GM12875 (cell line): ENCODE measurements at regions not wholly inside any gene's neighbourhood (a gene's known extent, or its start where the extent isn't known, plus 50 kb on each side); places are given as distances from the start of the nearest gene placed in this dataset.

Experiments used
- H3K4me3 ChIP-seq: one replicate; pipeline ENCODE4 v1.5.1; 2011; ENCODE audit warnings: low read depth, low read length, control low read depth
- TF ChIP-seq, protein P1 (sequence below): IDR thresholded peaks from 2 replicates; pipeline ENCODE4 v1.5.1; 2011; ENCODE audit warnings: low read depth, mild to moderate bottlenecking, control low read depth, inconsistent platforms, low read length, moderate library complexity, borderline replicate concordance; ENCODE audit not compliant: insufficient read depth

DNA sequence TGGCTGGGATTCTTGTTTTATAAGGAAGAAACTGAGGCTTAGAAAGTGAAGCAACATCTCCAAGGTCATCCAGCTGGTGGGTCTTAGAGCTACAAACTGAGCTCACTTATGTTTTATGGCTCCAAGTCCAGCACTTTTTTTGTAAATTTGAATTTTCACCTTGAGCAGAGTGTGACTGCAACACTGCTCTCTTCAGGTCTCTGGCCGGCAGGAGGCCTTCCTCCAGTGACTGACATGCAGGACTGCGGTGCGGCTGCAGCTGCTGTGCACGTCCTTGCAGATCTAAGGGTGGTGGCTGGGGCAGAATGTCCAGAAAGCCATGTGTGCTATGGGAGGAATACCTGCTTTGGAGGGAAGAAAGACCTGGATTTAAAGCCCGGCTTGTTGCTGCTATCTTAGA lies 284.2 kb upstream of the POU3F1 start:
- H3K4me3 ChIP-seq: no peak overlapping the region
- TF ChIP-seq, protein P1, sequence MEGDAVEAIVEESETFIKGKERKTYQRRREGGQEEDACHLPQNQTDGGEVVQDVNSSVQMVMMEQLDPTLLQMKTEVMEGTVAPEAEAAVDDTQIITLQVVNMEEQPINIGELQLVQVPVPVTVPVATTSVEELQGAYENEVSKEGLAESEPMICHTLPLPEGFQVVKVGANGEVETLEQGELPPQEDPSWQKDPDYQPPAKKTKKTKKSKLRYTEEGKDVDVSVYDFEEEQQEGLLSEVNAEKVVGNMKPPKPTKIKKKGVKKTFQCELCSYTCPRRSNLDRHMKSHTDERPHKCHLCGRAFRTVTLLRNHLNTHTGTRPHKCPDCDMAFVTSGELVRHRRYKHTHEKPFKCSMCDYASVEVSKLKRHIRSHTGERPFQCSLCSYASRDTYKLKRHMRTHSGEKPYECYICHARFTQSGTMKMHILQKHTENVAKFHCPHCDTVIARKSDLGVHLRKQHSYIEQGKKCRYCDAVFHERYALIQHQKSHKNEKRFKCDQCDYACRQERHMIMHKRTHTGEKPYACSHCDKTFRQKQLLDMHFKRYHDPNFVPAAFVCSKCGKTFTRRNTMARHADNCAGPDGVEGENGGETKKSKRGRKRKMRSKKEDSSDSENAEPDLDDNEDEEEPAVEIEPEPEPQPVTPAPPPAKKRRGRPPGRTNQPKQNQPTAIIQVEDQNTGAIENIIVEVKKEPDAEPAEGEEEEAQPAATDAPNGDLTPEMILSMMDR: no peak

- TF ChIP-seq, protein P1: no peak
- no peak overlapping the region for H3K4me3 ChIP-seq
These were observed 283.1 kb upstream of the POU3F1 start for GRCh38 chr1:38329644-38330043.

DNA sequence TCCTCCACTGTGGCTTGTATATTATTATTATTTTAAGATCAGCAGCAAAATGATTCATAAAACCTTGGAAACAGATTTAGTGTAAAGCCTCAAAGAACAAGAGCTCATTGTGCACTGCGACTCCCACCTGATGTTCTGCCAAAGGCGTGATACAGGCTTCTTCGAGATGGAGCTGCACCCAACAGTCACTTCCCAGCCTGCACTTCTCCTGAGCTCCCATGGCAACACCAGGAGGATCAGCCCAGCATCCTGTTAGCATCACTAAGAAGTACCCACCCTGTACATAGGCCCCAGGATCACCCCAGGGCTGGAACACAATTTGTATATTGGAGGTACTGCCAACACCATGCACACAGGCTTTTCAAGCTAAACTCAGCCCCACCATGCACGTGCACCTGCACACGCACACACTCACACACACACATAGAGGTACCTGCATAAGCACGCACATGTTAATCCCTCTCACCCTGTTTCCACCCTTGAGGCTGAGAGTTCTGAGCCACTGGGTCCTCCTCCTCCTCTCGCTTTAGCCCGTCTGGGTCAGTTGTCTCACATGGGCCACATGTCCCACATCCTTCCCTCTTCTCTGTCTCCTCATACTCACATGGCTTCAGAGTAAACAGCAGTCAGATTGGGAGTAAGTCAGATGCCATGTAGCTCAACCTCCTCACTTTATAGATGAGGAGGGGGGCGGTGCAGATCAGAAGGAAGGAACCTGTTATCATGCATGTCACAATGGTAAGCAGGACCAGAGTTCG lies 281.9 kb upstream of the POU3F1 start:
- H3K4me3 ChIP-seq: no peak overlapping the region
- TF ChIP-seq, protein P1: no peak

- no peak overlapping the region for H3K4me3 ChIP-seq
- TF ChIP-seq, protein P1: no peak
These were observed 281.0 kb upstream of the POU3F1 start for GRCh38 chr1:38327559-38327973.

DNA sequence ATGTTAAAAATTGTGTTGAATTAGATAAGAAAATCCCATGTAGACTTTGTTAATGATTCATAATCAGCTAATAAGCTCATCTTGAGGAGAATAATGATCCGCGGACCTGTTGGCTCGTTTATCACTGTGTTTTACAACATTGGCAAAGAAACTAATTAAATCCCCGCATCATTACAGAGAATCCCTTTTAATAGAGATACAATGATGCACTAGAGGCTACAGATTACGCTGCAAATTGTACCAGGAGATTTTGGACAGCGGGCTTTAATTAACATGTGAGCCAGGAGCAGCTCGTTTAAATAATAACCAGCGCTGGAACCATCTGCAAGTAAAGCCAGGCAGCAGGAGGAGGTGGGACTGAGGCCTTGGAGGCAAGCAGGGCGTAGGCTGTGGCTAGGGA lies 280.3 kb upstream of the POU3F1 start:
- H3K4me3 ChIP-seq: no peak overlapping the region
- TF ChIP-seq, protein P1: no peak

DNA sequence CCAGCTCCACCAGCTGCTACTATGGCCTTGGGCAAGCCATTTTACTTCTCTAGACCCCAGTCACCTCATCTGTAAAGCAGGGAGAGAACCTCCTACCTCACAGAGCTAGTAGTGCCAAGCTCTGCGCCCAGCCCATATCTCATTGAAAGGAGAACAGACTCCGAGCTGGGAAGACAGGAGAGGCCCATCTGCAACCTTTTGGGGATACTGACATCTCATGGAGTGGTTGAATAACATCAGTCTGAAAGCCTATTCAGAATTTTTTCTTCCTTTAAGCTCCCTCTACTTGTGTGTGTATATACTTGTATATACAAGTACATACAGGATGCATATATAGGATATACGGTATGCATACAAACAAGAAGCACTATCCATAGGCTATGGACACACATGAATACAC lies 279.5 kb upstream of the POU3F1 start:
- H3K4me3 ChIP-seq: no peak overlapping the region
- TF ChIP-seq, protein P1: no peak

- TF ChIP-seq, protein P1: no peak
- no peak overlapping the region for H3K4me3 ChIP-seq
These were observed 266.2 kb upstream of the POU3F1 start for GRCh38 chr1:38312753-38313152.
